Adrenal gland (tissue), 5 donors: ENCODE measurements at regions not wholly inside any gene's neighbourhood (a gene's known extent, or its start where the extent isn't known, plus 50 kb on each side); places are given as distances from the start of the nearest gene placed in this dataset.

Experiments used
- POLR2A ChIP-seq, 2 donors: fragments of 450-650 bp; IDR thresholded peaks; one replicate each; pipeline ENCODE4 v1.6.1; 2017; ENCODE audit warnings: antibody characterized with exemption in 2 of 2, mild to moderate bottlenecking in 2 of 2, moderate library complexity in 1 of 2
- TF ChIP-seq, protein P1 (sequence below), 6 experiments: fragments of 450-650 bp in 4 of 6; fragments of 200-600 bp in 2 of 6; sonication (generic) in 1 of 6; IDR thresholded peaks; 1 replicate in 5 of 6; 2 replicates in 1 of 6; pipeline versions ENCODE4 v1.5.1 to v1.8.0; 2016 to 2021; ENCODE audit warnings: antibody characterized with exemption in 6 of 6, mild to moderate bottlenecking in 2 of 6, moderate library complexity in 1 of 6
- donor health status: DM: no; HTN: no; CAD: no.

- TF ChIP-seq, protein P1, sequence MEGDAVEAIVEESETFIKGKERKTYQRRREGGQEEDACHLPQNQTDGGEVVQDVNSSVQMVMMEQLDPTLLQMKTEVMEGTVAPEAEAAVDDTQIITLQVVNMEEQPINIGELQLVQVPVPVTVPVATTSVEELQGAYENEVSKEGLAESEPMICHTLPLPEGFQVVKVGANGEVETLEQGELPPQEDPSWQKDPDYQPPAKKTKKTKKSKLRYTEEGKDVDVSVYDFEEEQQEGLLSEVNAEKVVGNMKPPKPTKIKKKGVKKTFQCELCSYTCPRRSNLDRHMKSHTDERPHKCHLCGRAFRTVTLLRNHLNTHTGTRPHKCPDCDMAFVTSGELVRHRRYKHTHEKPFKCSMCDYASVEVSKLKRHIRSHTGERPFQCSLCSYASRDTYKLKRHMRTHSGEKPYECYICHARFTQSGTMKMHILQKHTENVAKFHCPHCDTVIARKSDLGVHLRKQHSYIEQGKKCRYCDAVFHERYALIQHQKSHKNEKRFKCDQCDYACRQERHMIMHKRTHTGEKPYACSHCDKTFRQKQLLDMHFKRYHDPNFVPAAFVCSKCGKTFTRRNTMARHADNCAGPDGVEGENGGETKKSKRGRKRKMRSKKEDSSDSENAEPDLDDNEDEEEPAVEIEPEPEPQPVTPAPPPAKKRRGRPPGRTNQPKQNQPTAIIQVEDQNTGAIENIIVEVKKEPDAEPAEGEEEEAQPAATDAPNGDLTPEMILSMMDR (IDR thresholded peaks at IDR 0.05), result no peak
- TF ChIP-seq POLR2A (IDR thresholded peaks at IDR 0.05), result no peak
These were observed 1120.8 kb upstream of the GOT2 start for GRCh38 chr16:59854846-59855439.
